ENCODE measurements at regions not wholly inside any gene's neighbourhood (a gene's known extent, or its start where the extent isn't known, plus 50 kb on each side); places are given as distances from the start of the nearest gene placed in this dataset.

GRCh38 chr3:117523418-117523817 is 813.8 kb downstream of the TUSC7 start:
- DNase-seq: no peak
- no peak for TF ChIP-seq POLR2A (IDR thresholded peaks at IDR 0.05; ENCODE audit: low read length)
- TF ChIP-seq GATA1 (IDR thresholded peaks at IDR 0.05; ENCODE audit: low read depth, low read length): no peak

- no peak for DNase-seq
- no peak for TF ChIP-seq GATA1 (IDR thresholded peaks at IDR 0.05; ENCODE audit: low read depth, low read length)
- TF ChIP-seq POLR2A (IDR thresholded peaks at IDR 0.05; ENCODE audit: low read length): no peak
Observed at GRCh38 chr3:117524890-117525289, 815.3 kb downstream of the TUSC7 start.

GRCh38 chr3:117526470-117527079 is 817.0 kb downstream of the TUSC7 start:
- DNase-seq: peak; percentile 1 to 32
- TF ChIP-seq POLR2A (IDR thresholded peaks at IDR 0.05; ENCODE audit: low read length) (no peak), GATA1 (IDR thresholded peaks at IDR 0.05; ENCODE audit: low read depth, low read length) (no peak)

GRCh38 chr3:117527346-117527745 is 817.8 kb downstream of the TUSC7 start:
- DNase-seq: no peak
- TF ChIP-seq GATA1 (IDR thresholded peaks at IDR 0.05; ENCODE audit: low read depth, low read length): no peak
- TF ChIP-seq POLR2A (IDR thresholded peaks at IDR 0.05; ENCODE audit: low read length): no peak

DNA sequence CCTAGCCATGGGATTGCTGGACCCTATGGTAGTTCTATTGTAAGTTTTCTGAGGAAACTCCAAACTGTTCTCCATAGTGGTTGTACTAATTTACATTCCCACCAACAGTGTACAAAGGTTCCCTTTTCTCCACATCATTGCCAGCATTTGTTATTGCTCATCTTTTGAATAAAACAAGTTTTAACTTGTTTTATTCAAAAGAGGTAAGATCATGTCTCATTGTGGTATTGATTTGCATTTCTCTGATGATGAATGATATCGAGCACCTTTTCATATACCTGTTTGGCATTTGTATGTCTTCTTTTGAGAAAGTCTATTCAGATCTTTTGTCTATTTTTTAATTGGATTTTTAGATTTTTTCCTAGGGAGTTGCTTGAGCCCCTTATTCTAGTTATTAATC is 819.1 kb downstream of the TUSC7 start:
- no peak for DNase-seq
- TF ChIP-seq GATA1 (IDR thresholded peaks at IDR 0.05; ENCODE audit: low read depth, low read length): no peak
- TF ChIP-seq POLR2A (IDR thresholded peaks at IDR 0.05; ENCODE audit: low read length): no peak

DNA sequence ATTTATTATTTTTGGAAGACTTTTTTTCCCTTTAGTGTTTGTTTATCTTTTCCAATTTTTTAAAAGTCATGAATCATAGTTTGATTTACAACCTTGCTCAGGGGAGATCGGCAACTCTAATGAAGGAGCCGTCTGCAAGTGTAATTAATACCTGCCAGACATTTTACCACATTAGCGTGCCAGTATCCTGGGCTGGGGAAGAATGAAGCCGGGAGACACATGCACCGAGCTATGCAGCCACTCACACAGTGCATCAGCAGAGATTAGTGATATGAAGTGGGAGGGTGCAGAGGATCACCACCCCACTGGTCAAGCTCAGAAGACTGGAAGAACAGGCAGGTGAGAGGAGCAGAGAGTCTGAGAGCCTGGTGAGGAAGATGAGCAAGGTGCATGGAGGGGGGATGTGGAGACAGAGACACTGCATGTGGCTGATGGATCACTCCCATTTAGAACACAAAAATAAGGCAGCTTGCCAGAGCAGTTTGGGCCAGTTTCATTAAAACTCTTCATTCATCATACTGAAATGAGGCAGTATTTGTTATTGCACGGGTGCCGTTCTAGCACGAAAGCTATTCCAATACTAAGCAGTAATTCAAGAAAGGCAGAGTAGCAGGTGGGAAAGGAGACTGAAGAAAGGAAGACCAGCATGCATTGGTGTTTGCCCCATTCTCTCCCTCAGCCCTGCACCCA is 821.6 kb downstream of the TUSC7 start:
- TF ChIP-seq POLR2A (IDR thresholded peaks at IDR 0.05; ENCODE audit: low read length) (no peak), GATA1 (IDR thresholded peaks at IDR 0.05; ENCODE audit: low read depth, low read length) (no peak)

DNA sequence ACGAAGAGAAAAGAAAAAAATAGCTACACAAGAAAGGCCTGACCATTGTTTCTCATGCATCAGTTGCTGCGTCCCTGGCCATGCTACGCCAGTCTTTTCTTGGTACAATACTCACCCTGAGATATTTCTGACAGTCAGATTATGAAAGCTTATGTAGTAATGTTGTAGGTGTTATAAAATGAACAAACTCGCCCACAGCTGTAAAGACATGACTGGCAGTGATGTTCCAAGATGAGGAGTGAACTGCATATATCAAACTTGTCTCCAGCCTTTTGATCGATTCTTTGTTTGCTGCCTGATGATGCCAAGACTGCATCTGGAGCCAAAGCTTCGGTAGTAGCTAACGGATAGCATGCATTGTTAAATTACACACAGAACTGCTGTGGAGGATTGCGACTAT is 822.7 kb downstream of the TUSC7 start:
- no peak for TF ChIP-seq GATA1 (IDR thresholded peaks at IDR 0.05; ENCODE audit: low read depth, low read length)
- no peak for TF ChIP-seq POLR2A (IDR thresholded peaks at IDR 0.05; ENCODE audit: low read length)
- no peak for DNase-seq

More for the DNA sequence above, 821.6 kb downstream of the TUSC7 start:
- DNase-seq: no peak

GRCh38 chr3:117534138-117534537 is 824.6 kb downstream of the TUSC7 start:
- no peak for DNase-seq
- no peak for TF ChIP-seq POLR2A (IDR thresholded peaks at IDR 0.05; ENCODE audit: low read length)
- no peak for TF ChIP-seq GATA1 (IDR thresholded peaks at IDR 0.05; ENCODE audit: low read depth, low read length)

- TF ChIP-seq GATA1 (IDR thresholded peaks at IDR 0.05; ENCODE audit: low read depth, low read length): no peak
- TF ChIP-seq POLR2A (IDR thresholded peaks at IDR 0.05; ENCODE audit: low read length): no peak
- no peak for DNase-seq
Observed at GRCh38 chr3:117536006-117536405, 826.4 kb downstream of the TUSC7 start.

DNA sequence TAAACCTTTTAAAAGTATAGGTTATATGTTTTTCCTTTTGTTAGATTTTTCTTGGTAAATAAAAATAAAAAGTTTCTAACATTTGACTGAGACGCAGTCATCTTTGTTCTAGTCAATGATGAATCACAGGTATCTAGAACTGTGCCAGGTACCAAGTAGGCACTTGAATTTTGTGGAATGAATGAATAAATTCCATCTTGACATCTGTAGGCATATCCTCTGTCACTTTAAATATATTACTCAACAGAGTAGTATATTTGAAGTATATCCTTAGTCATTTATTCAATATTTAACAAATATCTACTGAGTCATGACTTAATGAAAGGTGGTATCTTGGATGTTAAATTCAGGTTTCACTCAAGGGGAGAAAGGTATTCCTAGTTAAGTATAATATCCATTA is 828.4 kb downstream of the TUSC7 start:
- no peak for DNase-seq
- no peak for TF ChIP-seq POLR2A (IDR thresholded peaks at IDR 0.05; ENCODE audit: low read length)
- TF ChIP-seq GATA1 (IDR thresholded peaks at IDR 0.05; ENCODE audit: low read depth, low read length): no peak

GRCh38 chr3:117539729-117540128 is 830.1 kb downstream of the TUSC7 start:
- DNase-seq: no peak
- TF ChIP-seq GATA1 (IDR thresholded peaks at IDR 0.05; ENCODE audit: low read depth, low read length) (no peak), POLR2A (IDR thresholded peaks at IDR 0.05; ENCODE audit: low read length) (no peak)

DNA sequence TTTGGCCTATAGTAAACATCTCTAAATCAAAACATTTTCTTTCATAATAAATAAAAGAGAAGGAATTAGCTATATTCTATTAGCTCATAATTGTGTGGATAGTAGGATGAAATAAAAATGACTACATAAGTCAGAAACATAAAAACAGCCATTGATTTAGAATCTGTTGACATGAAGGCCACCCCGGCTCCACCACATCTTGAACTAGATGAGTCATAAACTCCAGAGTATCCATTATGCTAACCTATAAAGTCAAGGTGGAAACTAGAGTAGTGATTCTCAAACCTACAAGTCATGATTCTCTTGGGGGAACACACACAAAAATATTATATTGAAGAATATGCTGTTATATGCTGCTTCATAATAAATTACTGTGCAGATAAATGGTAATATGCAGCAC is 831.0 kb downstream of the TUSC7 start:
- TF ChIP-seq POLR2A (IDR thresholded peaks at IDR 0.05; ENCODE audit: low read length): no peak
- TF ChIP-seq GATA1 (IDR thresholded peaks at IDR 0.05; ENCODE audit: low read depth, low read length): no peak
- DNase-seq: no peak

GRCh38 chr3:117541721-117542120 is 832.1 kb downstream of the TUSC7 start:
- TF ChIP-seq POLR2A (IDR thresholded peaks at IDR 0.05; ENCODE audit: low read length) (no peak), GATA1 (IDR thresholded peaks at IDR 0.05; ENCODE audit: low read depth, low read length) (no peak)
- no peak for DNase-seq

DNA sequence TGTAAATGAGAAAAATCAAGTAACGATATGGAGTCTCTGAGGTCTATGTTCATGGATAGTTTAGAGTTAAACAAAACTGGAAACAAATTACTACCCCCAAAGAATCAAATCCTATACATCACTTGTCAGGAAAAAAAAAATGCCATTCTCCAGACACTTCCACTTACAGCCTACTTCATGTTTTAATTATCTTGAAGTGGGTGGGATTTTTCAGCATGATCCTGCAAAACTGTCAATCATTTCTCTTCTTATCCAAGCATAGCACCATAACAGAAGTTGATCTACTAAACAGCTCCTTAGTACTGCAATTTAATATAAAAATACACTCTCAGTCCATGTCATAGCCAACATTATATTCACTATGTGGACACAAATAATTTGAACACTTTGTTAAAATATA is 833.9 kb downstream of the TUSC7 start:
- DNase-seq: no peak
- no peak for TF ChIP-seq GATA1 (IDR thresholded peaks at IDR 0.05; ENCODE audit: low read depth, low read length)
- TF ChIP-seq POLR2A (IDR thresholded peaks at IDR 0.05; ENCODE audit: low read length): no peak

GRCh38 chr3:117545484-117545883 is 835.9 kb downstream of the TUSC7 start:
- no peak for DNase-seq
- no peak for TF ChIP-seq GATA1 (IDR thresholded peaks at IDR 0.05; ENCODE audit: low read depth, low read length)
- TF ChIP-seq POLR2A (IDR thresholded peaks at IDR 0.05; ENCODE audit: low read length): no peak
